Sigmoid colon (tissue), 4 donors: ENCODE measurements at regions not wholly inside any gene's neighbourhood (a gene's known extent, or its start where the extent isn't known, plus 50 kb on each side); places are given as distances from the start of the nearest gene placed in this dataset.

Source experiments
- CTCF ChIP-seq, 4 experiments: fragments of 450-650 bp in 3 of 4; fragments of 200-600 bp in 1 of 4; IDR thresholded peaks; one replicate each; pipeline ENCODE4 v1.5.1; 2016 to 2019; ENCODE audit warnings: antibody characterized with exemption in 4 of 4, mild to moderate bottlenecking in 3 of 4, moderate library complexity in 2 of 4
- EP300 ChIP-seq, 4 donors: sonication (generic); formaldehyde crosslinking; IDR thresholded peaks; one replicate each; pipeline ENCODE4 v1.6.1; 2017; ENCODE audit warnings: antibody characterized with exemption in 4 of 4
- POLR2AphosphoS5 ChIP-seq, 4 donors: sonication (generic); formaldehyde crosslinking; IDR thresholded peaks; one replicate each; pipeline ENCODE4 v1.6.1; 2017; ENCODE audit warnings: antibody characterized with exemption in 4 of 4

DNA sequence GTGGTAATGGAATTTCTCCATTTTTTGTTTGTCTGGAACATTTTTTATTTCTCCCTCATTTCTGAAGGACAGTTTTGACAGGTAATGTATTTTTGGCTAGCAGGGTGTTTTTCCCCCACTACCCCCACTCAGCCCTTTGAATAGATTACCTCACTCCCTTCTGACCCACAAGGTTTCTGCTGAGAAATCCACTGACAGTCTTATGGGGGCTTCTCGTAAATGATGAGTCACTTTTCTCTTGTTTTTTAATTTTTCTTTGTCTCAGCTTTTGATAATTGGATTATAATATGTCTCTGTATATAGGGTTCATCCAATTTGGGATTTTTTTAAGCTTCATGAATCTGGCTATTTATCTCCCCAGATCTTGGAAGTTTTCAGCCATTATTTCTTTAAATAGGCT is 74.7 kb upstream of the CCDC71L start:
- TF ChIP-seq CTCF (IDR thresholded peaks at IDR 0.05) = no peak
- no peak for TF ChIP-seq POLR2AphosphoS5 (IDR thresholded peaks at IDR 0.05)
- no peak for TF ChIP-seq EP300 (IDR thresholded peaks at IDR 0.05)
